MM.1S (cell line): ENCODE measurements at regions not wholly inside any gene's neighbourhood (a gene's known extent, or its start where the extent isn't known, plus 50 kb on each side); places are given as distances from the start of the nearest gene placed in this dataset.

Experiments used
- DNase-seq: peaks from one replicate; pipeline ENCODE4 v3.0.0-alpha.2; 2015
- H2AFZ ChIP-seq: fragments of 300-600 bp; sonication (generic); 2 replicates; pipeline ENCODE4 v1.6.0; 2016; ENCODE audit warnings: antibody characterized with exemption, low read length
- H3F3A ChIP-seq: fragments of 300-600 bp; sonication (generic); 2 replicates; pipeline ENCODE4 v1.6.1; 2016; ENCODE audit warnings: mild to moderate bottlenecking, antibody characterized with exemption, low read length, moderate library complexity, mixed read lengths; ENCODE audit not compliant: insufficient read depth
- H3K27ac ChIP-seq: fragments of 300-600 bp; sonication (generic); 2 replicates; pipeline ENCODE4 v1.5.1; 2016; ENCODE audit warnings: mild to moderate bottlenecking, low read length
- H3K27me3 ChIP-seq: fragments of 300-600 bp; sonication (generic); replicated peaks from 2 replicates; pipeline ENCODE4 v1.6.0; 2016; ENCODE audit warnings: low read length; ENCODE audit not compliant: insufficient read depth
- H3K36me3 ChIP-seq: fragments of 300-600 bp; sonication (generic); replicated peaks from 2 replicates; pipeline ENCODE4 v1.6.1; 2016; ENCODE audit warnings: mild to moderate bottlenecking, low read length, mixed read lengths; ENCODE audit not compliant: insufficient read depth
- H3K4me1 ChIP-seq: fragments of 300-600 bp; sonication (generic); 2 replicates; pipeline ENCODE4 v1.6.1; 2016; ENCODE audit warnings: low read length, mixed read lengths
- H3K4me2 ChIP-seq: fragments of 300-600 bp; sonication (generic); 2 replicates; pipeline ENCODE4 v1.6.0; 2016; ENCODE audit warnings: low read depth, low read length
- H3K4me3 ChIP-seq: fragments of 300-600 bp; sonication (generic); 2 replicates; pipeline ENCODE4 v1.5.1; 2016; ENCODE audit warnings: low read length, mixed read lengths
- H3K79me2 ChIP-seq: fragments of 300-600 bp; sonication (generic); 2 replicates; pipeline ENCODE4 v1.6.1; 2016; ENCODE audit warnings: mixed run types, low read length, mixed read lengths
- H3K9ac ChIP-seq: fragments of 300-600 bp; sonication (generic); 2 replicates; pipeline ENCODE4 v1.6.1; 2016; ENCODE audit warnings: low read length, mixed read lengths
- H3K9me2 ChIP-seq: fragments of 300-600 bp; sonication (generic); replicated peaks from 2 replicates; pipeline ENCODE4 v1.6.1; 2016; ENCODE audit warnings: mild to moderate bottlenecking, low read length, mixed read lengths; ENCODE audit not compliant: insufficient read depth
- H3K9me3 ChIP-seq: fragments of 300-600 bp; sonication (generic); replicated peaks from 2 replicates; pipeline ENCODE4 v1.6.1; 2016; ENCODE audit warnings: mild to moderate bottlenecking, low read length, mixed read lengths; ENCODE audit not compliant: insufficient read depth
- H4K20me1 ChIP-seq: fragments of 300-600 bp; sonication (generic); 2 replicates; pipeline ENCODE4 v1.6.1; 2016; ENCODE audit warnings: mild to moderate bottlenecking, low read length, moderate library complexity, mixed read lengths; ENCODE audit not compliant: insufficient read depth
- EZH2 ChIP-seq: fragments of 300-600 bp; sonication (generic); optimal IDR thresholded peaks from 2 replicates; pipeline ENCODE3; 2017; ENCODE audit warnings: low read depth, mild to moderate bottlenecking, antibody characterized with exemption, low read length, mixed read lengths
- EZH2phosphoT487 ChIP-seq: fragments of 300-600 bp; sonication (generic); IDR thresholded peaks from 2 replicates; pipeline ENCODE4 v1.6.1; 2018; ENCODE audit warnings: antibody characterized with exemption, low read length
- TF ChIP-seq, protein P1 (sequence below): fragments of 300-600 bp; sonication (generic); IDR thresholded peaks from 2 replicates; pipeline ENCODE4 v1.5.1; 2016; ENCODE audit warnings: antibody characterized with exemption, low read length, mixed read lengths

DNA sequence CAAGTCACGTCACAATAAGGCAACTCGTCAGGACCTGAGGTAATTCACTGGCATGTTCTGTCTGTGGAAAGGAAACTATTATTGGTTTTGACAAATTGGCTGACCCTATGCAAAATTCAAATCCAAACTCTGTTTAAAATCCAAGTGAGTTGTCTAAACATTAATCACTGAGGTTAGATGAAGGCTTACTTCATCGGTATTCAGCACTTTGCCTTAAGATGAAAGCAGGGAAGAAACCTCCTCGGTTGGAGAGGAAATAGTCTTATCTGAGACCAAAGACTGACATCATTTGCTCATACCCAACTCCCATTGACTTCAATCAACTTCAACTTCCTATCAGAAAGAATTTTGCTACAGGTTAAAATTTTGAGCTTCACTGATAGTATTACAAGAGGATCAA lies 355.1 kb upstream of the MBL2 start:
- Histone ChIP-seq H3F3A (no peaks in the 10 kb centered on the region), H3K4me2 (no peak overlapping the region), H3K9me3 (no peaks in the 10 kb centered on the region), H3K4me1 (peaks cover 5% of the 10 kb centered on the region; the same call in 1 of the 2 replicates), H3K79me2 (no peaks in the 10 kb centered on the region), H4K20me1 (no peaks in the 10 kb centered on the region), H2AFZ (no peak overlapping the region), H3K36me3 (no peaks in the 10 kb centered on the region), H3K27ac (no peak overlapping the region), H3K9ac (no peak overlapping the region), H3K4me3 (no peak overlapping the region), H3K9me2 (no peaks in the 10 kb centered on the region), H3K27me3 (no peaks in the 10 kb centered on the region)
- DNase-seq: no peak
- TF ChIP-seq EZH2: no peak
- TF ChIP-seq, protein P1, sequence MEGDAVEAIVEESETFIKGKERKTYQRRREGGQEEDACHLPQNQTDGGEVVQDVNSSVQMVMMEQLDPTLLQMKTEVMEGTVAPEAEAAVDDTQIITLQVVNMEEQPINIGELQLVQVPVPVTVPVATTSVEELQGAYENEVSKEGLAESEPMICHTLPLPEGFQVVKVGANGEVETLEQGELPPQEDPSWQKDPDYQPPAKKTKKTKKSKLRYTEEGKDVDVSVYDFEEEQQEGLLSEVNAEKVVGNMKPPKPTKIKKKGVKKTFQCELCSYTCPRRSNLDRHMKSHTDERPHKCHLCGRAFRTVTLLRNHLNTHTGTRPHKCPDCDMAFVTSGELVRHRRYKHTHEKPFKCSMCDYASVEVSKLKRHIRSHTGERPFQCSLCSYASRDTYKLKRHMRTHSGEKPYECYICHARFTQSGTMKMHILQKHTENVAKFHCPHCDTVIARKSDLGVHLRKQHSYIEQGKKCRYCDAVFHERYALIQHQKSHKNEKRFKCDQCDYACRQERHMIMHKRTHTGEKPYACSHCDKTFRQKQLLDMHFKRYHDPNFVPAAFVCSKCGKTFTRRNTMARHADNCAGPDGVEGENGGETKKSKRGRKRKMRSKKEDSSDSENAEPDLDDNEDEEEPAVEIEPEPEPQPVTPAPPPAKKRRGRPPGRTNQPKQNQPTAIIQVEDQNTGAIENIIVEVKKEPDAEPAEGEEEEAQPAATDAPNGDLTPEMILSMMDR: no peak
- no peak for TF ChIP-seq EZH2phosphoT487

DNA sequence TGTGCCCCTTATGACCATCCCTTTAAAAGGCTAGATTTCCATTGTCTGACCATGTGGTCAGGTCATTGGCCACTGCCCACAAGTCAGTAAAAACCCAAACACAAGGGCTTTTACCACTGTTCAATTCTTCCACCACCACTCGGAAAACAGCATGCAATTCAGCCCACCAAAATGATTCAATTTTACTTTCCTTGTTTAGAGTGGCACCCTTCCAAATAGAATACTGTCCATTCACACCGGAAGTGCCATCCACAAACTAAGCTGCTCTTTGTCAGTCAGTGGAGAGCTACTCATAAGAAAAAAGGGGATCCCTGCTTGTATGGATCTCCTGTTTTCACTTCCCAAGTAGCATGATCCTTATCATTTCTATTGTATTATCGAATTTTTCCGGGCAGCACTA lies 350.7 kb upstream of the MBL2 start:
- no peaks in the 10 kb centered on the region for H3K9me3 ChIP-seq
- no peaks in the 10 kb centered on the region for H3K79me2 ChIP-seq
- H3F3A ChIP-seq: no peaks in the 10 kb centered on the region
- no peak overlapping the region for H3K27ac ChIP-seq
- DNase-seq: no peak
- no peak overlapping the region for H3K4me3 ChIP-seq
- TF ChIP-seq EZH2phosphoT487 (no peak), EZH2 (no peak)
- TF ChIP-seq, protein P1: no peak
- H4K20me1 ChIP-seq: no peaks in the 10 kb centered on the region
- H3K9me2 ChIP-seq: no peaks in the 10 kb centered on the region
- H3K36me3 ChIP-seq: no peaks in the 10 kb centered on the region
- H3K4me2 ChIP-seq: no peak overlapping the region
- no peaks in the 10 kb centered on the region for H3K27me3 ChIP-seq
- H3K9ac ChIP-seq: no peak overlapping the region
- H3K4me1 ChIP-seq: 0 out of 2 replicates have a peak, but pooled peaks cover 6% of the 10 kb centered on the region
- H2AFZ ChIP-seq: no peak overlapping the region

DNA sequence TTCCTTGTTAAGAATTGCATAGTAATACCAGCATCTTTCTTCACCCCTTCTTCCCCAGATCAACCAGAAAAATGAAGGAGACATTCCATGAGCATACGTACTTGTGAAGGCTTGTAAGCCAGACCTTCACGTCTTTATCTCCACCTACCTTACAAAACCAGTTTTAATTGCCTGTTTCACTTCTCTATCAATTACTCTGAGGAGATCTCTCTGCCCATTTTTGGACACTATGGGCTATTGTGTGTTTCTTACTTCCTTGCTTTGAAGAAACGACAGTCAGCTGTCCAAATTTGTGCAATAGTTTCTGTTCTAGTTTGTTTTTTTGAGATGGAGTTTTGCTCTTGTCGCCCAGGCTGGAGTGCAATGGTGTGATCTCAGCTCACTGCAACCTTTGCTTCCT lies 349.7 kb upstream of the MBL2 start:
- Histone ChIP-seq H3K36me3 (no peaks in the 10 kb centered on the region), H3K4me1 (0 out of 2 replicates have a peak, but pooled peaks cover 6% of the 10 kb centered on the region), H3K27ac (no peak overlapping the region), H3K9me3 (no peaks in the 10 kb centered on the region), H3F3A (no peaks in the 10 kb centered on the region), H3K27me3 (no peaks in the 10 kb centered on the region), H4K20me1 (no peaks in the 10 kb centered on the region), H3K9ac (no peak overlapping the region), H3K4me3 (no peak overlapping the region), H3K79me2 (no peaks in the 10 kb centered on the region), H2AFZ (no peak overlapping the region), H3K9me2 (no peaks in the 10 kb centered on the region), H3K4me2 (peak overlapping the region; percentile 13; the same call in 1 of the 2 replicates)
- DNase-seq: no peak
- TF ChIP-seq EZH2: no peak
- TF ChIP-seq EZH2phosphoT487: no peak
- TF ChIP-seq, protein P1: no peak
